HepG2 (cell line): ENCODE measurements at regions not wholly inside any gene's neighbourhood (a gene's known extent, or its start where the extent isn't known, plus 50 kb on each side); places are given as distances from the start of the nearest gene placed in this dataset.

Source experiments
- ATAC-seq: fragments of 200-7000 bp; cut with Tn5 transposase; 3 replicates; pipeline ENCODE4 v1.9.1; 2020; ENCODE audit warnings: mild to moderate bottlenecking, moderate library complexity
- BruUV-seq: library from RNA; stranded (reverse); fragments of 400-500 nt; replicated peaks from 2 replicates; lab custom pipeline; 2021; lab: Mats Ljungman, UMichigan
- CTCF ChIA-PET: fragments of 300-600 bp; formaldehyde crosslinking; extraction: SDS; loops from one replicate; lab custom pipeline; 2021; ENCODE audit warnings: low total read pairs, inconsistent platforms, low intra/inter-chr PET ratio; lab: Yijun Ruan, JAX
- POLR2A ChIA-PET: fragments of 350-600 bp; sonication (Branson Sonifier 250); formaldehyde crosslinking; loops from one replicate; lab custom pipeline; 2020; ENCODE audit warnings: antibody characterized with exemption, inconsistent platforms; lab: Yijun Ruan, JAX
- DNase-seq: peaks from one replicate; pipeline ENCODE4 v3.0.0-alpha.2; 2015; ENCODE audit warnings: low spot score
- FAIRE-seq: peaks from 3 replicates; lab custom pipeline; 2011; peaks lifted over from hg19 to GRCh38; lab: Jason Lieb, UNC
- H2AFZ ChIP-seq: one replicate; pipeline ENCODE4 v1.6.1; 2011; ENCODE audit warnings: low read length, inconsistent platforms
- H3K27ac ChIP-seq: fragments of 300-600 bp; 3 replicates; pipeline ENCODE4 v1.8.0; 2011; ENCODE audit warnings: mixed run types, mild to moderate bottlenecking, mixed read lengths, low read length, inconsistent platforms; ENCODE audit not compliant: insufficient read depth; ENCODE audit errors: extremely low read length
- H3K27me3 ChIP-seq, 2 experiments: fragments of 200-600 bp in 1 of 2; 2 replicates in 1 of 2; 3 replicates in 1 of 2; pipeline versions ENCODE4 v1.6.0 to v1.8.0; 2011; ENCODE audit warnings: low read length in 2 of 2, mild to moderate bottlenecking in 2 of 2, moderate library complexity in 2 of 2, inconsistent platforms in 1 of 2; ENCODE audit not compliant: insufficient read depth in 2 of 2, control insufficient read depth in 1 of 2
- H3K36me3 ChIP-seq, 2 experiments: fragments of 200-600 bp in 1 of 2; replicated peaks in 1 of 2; 2 replicates in 1 of 2; 3 replicates in 1 of 2; pipeline versions ENCODE4 v1.5.1 to v1.8.0; 2011; ENCODE audit warnings: low read length in 2 of 2, inconsistent platforms in 1 of 2; ENCODE audit not compliant: insufficient read depth in 2 of 2, control insufficient read depth in 1 of 2
- H3K4me1 ChIP-seq: 2 replicates; pipeline ENCODE4 v1.5.1; 2012; ENCODE audit warnings: low read length, inconsistent platforms; ENCODE audit not compliant: insufficient read depth
- H3K4me2 ChIP-seq: 2 replicates; pipeline ENCODE4 v1.6.0; 2011; ENCODE audit warnings: low read depth, low read length, inconsistent platforms
- H3K4me3 ChIP-seq, 3 experiments: fragments of 200-600 bp in 1 of 3; sonication (generic), shearing (Covaris generic) in 1 of 3; replicated peaks in 1 of 3; 2 replicates each; pipeline ENCODE4 v1.5.1; 2011 to 2016; ENCODE audit warnings: low read length in 3 of 3, inconsistent platforms in 2 of 3, low read depth in 2 of 3, mild to moderate bottlenecking in 2 of 3, control low read depth in 1 of 3, mixed read lengths in 1 of 3; ENCODE audit not compliant: insufficient read depth in 1 of 3
- H3K79me2 ChIP-seq: one replicate; pipeline ENCODE4 v1.6.1; 2011; ENCODE audit warnings: low read length, inconsistent platforms; ENCODE audit not compliant: insufficient read depth
- H3K9ac ChIP-seq: 2 replicates; pipeline ENCODE4 v1.6.0; 2011; ENCODE audit warnings: mild to moderate bottlenecking, low read depth, low read length, inconsistent platforms; ENCODE audit not compliant: insufficient read depth
- H3K9me3 ChIP-seq: 2 replicates; pipeline ENCODE4 v1.5.1; 2012; ENCODE audit warnings: mild to moderate bottlenecking, low read length
- H4K20me1 ChIP-seq: 2 replicates; pipeline ENCODE4 v1.6.0; 2011; ENCODE audit warnings: inconsistent platforms, mild to moderate bottlenecking, low read length, moderate library complexity; ENCODE audit not compliant: insufficient read depth
- MAFK ChIP-seq, 2 experiments: IDR thresholded peaks in 1 of 2; conservative IDR thresholded peaks in 1 of 2; 2 replicates each; pipeline ENCODE4 v1.6.1; 2011; ENCODE audit warnings: improper control_type of control experiment in 2 of 2, low read length in 2 of 2
- NFATC3 ChIP-seq: sonication (generic); formaldehyde crosslinking; IDR thresholded peaks from 2 replicates; pipeline ENCODE4 v1.5.1; 2020; ENCODE audit warnings: mild to moderate bottlenecking, missing genetic modification reagents
- ZBTB2 ChIP-seq: sonication (generic); formaldehyde crosslinking; IDR thresholded peaks from 2 replicates; pipeline ENCODE4 v1.8.0; 2022; ENCODE audit warnings: low read depth, missing genetic modification reagents
- ZNF350 ChIP-seq: sonication (generic); formaldehyde crosslinking; IDR thresholded peaks from 2 replicates; pipeline ENCODE4 v1.4.0; 2020; ENCODE audit warnings: mild to moderate bottlenecking, low read depth, missing genetic modification reagents, borderline replicate concordance
- WGBS: methylation state at CpG from one replicate; pipeline ENCODE4 v1.1.6; 2017; ENCODE audit warnings: low lambda C conversion rate; 5-methylcytosine and 5-hydroxymethylcytosine counted together
- in situ Hi-C: cut with HindIII; loops from 2 replicates; pipeline ENCODE4 v1.10.0; 2017; ENCODE audit warnings: low pct_unique_long_range_greater_than_20kb; ENCODE audit not compliant: extremely low pct_ligation_motif_present
- intact Hi-C: fragments of 100-400 bp; cut with micrococcal nuclease; formaldehyde crosslinking; loops from one replicate; pipeline ENCODE4 v1.10.0; 2022; ENCODE audit not compliant: unreplicated experiment

GRCh38 chr3:106249159-106249558 is 380.3 kb upstream of the CBLB start:
- H3K36me3 ChIP-seq, result no peaks in the 10 kb centered on the region
- 5% methylated on average over 2 of the region's 2 CpGs for WGBS
- intact Hi-C loops, result no loop called here
- in situ Hi-C loops, result no loop called here
- H2AFZ ChIP-seq, result no peak overlapping the region
- H3K4me2 ChIP-seq, result no peak overlapping the region
- no peak overlapping the region for H3K27ac ChIP-seq
- ChIA-PET CTCF (no interaction called here), POLR2A (no interaction called here)
- H3K9me3 ChIP-seq, result peaks cover 25% of the 10 kb centered on the region
- ATAC-seq, result no peak
- no peaks in the 10 kb centered on the region for H4K20me1 ChIP-seq
- no peak overlapping the region for H3K9ac ChIP-seq
- no peak for FAIRE-seq
- no peaks in the 10 kb centered on the region for H3K27me3 ChIP-seq
- BruUV-seq, result no TSS peak
- TF ChIP-seq ZNF350 (no peak), NFATC3 (CRISPR knock-in tag) (no peak)
- no peak for DNase-seq
- H3K79me2 ChIP-seq, result no peaks in the 10 kb centered on the region
- no peaks in the 10 kb centered on the region for H3K4me1 ChIP-seq
- H3K4me3 ChIP-seq, result no peak overlapping the region

- ChIA-PET POLR2A (no interaction called here), CTCF (no interaction called here)
- Histone ChIP-seq H4K20me1 (no peaks in the 10 kb centered on the region), H3K36me3 (no peaks in the 10 kb centered on the region), H3K27me3 (no peaks in the 10 kb centered on the region), H3K4me1 (no peaks in the 10 kb centered on the region), H2AFZ (no peak overlapping the region), H3K4me3 (no peak overlapping the region), H3K9ac (no peak overlapping the region), H3K4me2 (no peak overlapping the region), H3K27ac (no peak overlapping the region), H3K79me2 (no peaks in the 10 kb centered on the region), H3K9me3 (peaks cover 25% of the 10 kb centered on the region)
- no TSS peak for BruUV-seq
- in situ Hi-C loops, result no loop called here
- DNase-seq (no peak), ATAC-seq (no peak), FAIRE-seq (no peak)
- intact Hi-C loops, result no loop called here
- 0 out of 4 replicates have a peak, but pooled peaks of 1 of the 2 experiments have one; percentile 3 for TF ChIP-seq MAFK (conservative IDR thresholded peaks at IDR 0.05 in 1 of 2, IDR thresholded peaks at IDR 0.05 in 1 of 2; ENCODE audit: low read length in 2 of 2)
- TF ChIP-seq ZBTB2 (CRISPR knock-in tag), result no peak
These were observed 381.2 kb upstream of the CBLB start for GRCh38 chr3:106249981-106250380.
